Esophagus squamous epithelium (tissue), 4 donors: ENCODE measurements at regions not wholly inside any gene's neighbourhood (a gene's known extent, or its start where the extent isn't known, plus 50 kb on each side); places are given as distances from the start of the nearest gene placed in this dataset.

Experiments
- CTCF ChIP-seq, 6 experiments: fragments of 450-650 bp in 4 of 6; fragments of 200-600 bp in 2 of 6; sonication (generic) in 2 of 6; IDR thresholded peaks; one replicate each; pipeline ENCODE4 v1.5.1; 2016 to 2019; ENCODE audit warnings: antibody characterized with exemption in 6 of 6, mild to moderate bottlenecking in 4 of 6, moderate library complexity in 4 of 6
- POLR2A ChIP-seq, 4 donors: fragments of 450-650 bp; IDR thresholded peaks; one replicate each; pipeline ENCODE4 v1.6.1; 2017; ENCODE audit warnings: antibody characterized with exemption in 4 of 4, mild to moderate bottlenecking in 4 of 4, moderate library complexity in 3 of 4

- TF ChIP-seq CTCF (IDR thresholded peaks at IDR 0.05) (no peak), POLR2A (IDR thresholded peaks at IDR 0.05) (no peak)
These were observed 498.9 kb downstream of the NTRK2 start for GRCh38 chr9:85168412-85168811.
